GM19239 (cell line): ENCODE measurements at regions not wholly inside any gene's neighbourhood (a gene's known extent, or its start where the extent isn't known, plus 50 kb on each side); places are given as distances from the start of the nearest gene placed in this dataset.
"Not testable (repeated sequence)": the region's sequence is repeated elsewhere in the genome, so short reads cannot be mapped to it uniquely, and the experiment has no call there.

Source experiments
- DNase-seq: peaks from one replicate; pipeline ENCODE4 v3.0.0; 2011; ENCODE audit warnings: low spot score; ENCODE audit not compliant: insufficient read length
- FAIRE-seq: peaks from 2 replicates; lab custom pipeline; 2011; peaks lifted over from hg19 to GRCh38; lab: Jason Lieb, UNC

DNA sequence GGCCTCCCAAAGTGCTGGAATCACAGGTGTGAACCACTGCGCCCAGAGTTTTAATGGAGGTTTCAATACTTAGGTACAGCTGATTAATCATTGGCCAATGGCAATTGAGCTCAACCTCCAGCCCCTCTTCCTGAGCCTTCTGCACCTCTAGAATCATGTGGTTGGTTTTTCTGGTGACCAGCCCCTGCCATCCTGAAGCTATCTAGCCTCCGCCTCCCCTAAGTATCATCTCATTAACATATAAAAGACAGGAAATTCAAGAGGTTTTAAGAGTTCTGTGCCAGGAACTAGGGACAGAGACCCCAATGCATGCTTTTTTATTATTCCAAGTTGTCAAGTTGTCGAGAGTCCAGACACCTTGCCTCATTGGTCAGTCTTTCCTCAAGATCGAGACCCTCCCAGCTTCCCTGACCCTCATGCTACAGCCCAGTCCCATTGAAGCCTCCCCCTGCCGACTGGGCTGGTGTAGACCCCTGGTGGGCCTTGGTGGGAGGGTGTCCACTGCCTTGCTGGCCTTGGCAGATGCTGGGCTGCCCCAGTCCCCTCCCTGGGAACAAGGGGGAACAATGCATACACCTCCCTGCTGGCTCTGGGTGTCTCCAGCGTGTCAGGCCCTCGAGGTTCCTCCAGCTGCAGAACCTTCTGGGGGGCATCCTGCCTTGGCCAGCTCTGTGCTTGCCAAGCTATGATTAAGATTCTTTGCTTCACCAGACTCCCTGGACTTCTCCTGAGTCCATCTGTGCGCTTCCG, 148.0 kb downstream of the CTTN start:
- no peak for DNase-seq
- FAIRE-seq: no peak

DNA sequence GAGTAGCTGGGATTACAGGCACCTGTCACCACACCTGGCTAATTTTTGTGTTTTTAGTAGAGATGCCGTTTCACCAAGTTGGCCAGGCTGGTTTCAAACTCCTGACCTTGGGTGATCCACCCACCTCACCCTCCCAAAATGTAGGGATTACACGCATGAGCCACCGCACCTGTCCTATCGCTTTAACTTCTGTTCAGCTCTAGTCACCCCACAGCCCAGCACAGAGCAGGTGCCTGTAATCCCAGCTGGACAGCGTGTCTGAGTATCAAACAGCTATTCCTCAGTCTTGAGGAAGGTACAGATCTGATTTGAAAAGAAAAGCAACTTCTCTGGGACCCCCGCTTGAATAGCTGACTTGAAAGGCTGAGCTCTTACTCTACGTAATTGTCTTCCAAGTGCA, 149.1 kb downstream of the CTTN start:
- no peak for DNase-seq
- FAIRE-seq: no peak

DNA sequence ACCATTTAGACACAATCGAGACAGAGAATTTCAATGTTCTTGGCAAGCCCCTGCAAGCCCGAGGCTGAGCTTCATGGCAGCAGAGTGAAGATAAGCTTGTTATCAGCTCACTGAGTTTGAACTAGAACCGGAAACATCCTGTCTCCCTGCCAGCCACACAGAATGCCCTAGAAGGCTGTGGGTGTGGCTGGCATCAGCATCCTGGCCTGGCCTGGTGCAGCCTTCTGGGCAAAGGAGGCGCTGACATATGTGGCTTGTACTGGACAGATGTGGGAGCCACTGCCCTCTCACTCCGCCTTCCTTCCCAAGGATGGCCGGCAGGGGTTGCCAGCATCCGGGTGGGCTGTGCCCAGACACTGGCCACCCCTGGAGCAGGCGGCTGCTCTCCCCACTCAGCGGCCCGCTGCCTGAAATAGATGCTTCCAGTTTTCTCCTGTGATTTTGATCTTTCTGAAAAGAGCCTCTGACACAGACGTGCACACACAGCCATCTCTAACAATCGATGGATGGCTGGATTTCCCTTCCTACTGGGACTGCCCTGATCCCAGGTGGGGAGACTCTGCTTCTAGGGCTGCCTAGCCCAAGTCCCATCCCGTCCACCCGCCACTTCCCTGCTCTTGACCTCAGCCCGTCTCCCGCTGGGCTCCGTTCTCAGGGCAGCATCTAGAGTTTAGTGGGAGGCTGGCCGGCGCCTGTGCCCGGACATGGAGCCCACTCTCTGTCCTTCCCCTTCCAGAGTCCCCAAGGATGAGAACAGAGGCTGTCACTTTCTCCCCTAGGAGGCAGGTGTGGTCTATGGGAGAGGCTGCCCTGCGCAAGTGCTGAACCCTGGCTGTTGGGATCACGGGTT, 149.7 kb downstream of the CTTN start:
- DNase-seq (no peak), FAIRE-seq (no peak)

DNA sequence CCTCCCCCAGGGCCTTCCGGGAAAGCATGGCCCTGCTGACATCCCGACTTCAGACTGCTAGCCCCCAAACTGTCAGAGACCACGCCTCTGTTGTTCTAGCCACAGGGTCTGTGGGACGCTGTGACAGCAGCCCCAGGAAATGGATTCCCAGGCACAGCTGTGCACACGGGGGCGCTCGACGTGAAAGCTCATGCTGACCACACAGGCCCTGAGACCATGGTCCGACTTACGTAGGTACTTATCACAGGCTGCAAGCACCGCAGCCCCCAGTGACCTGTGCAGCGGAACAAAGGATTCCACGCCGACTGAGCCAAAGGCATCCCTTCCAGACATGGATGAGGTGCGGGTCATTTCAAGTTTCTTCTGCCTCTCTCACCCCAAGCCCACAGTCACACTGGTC, 150.6 kb downstream of the CTTN start:
- DNase-seq (no peak), FAIRE-seq (no peak)

DNA sequence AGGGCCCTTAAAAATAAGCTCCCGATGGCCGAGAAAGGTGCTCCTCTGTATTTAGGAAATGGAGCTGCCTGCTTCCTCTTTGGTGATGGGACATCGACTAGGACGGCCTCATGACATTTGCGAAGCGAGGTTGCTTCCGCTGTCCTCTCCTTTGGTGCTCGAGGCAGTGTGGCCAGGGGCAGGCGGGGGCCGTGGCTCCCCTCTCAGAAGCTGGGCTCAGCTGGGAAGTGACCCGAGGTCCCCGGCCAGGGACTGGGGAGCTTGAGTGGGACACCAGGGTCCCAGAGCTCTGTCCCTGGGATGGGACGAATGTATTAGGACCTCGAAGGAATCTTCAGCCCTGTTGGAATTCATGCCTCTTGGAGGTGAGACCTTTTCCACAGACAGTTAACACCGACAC, 151.1 kb downstream of the CTTN start:
- no peak for DNase-seq
- FAIRE-seq: no peak

DNA sequence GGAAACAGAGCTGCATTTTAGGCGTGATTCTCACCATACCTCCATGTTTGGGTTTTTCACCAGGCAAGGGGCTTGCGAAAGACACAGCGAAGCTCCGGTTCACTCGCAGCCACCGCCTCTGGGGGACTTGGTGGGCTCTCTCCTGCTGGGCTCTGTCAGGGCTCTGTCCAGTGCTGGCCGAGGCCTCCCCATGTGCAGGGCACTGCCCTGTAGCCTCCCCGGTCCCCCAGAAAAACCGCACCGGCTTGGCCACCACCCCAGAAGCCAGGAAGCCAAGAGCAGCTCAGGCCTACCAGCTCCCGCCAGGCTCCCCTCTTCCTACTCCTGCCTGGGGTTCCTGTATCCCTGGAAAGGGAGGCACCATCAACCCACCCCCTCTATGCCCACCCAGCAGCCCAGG, 151.5 kb downstream of the CTTN start:
- DNase-seq (no peak), FAIRE-seq (no peak)

DNA sequence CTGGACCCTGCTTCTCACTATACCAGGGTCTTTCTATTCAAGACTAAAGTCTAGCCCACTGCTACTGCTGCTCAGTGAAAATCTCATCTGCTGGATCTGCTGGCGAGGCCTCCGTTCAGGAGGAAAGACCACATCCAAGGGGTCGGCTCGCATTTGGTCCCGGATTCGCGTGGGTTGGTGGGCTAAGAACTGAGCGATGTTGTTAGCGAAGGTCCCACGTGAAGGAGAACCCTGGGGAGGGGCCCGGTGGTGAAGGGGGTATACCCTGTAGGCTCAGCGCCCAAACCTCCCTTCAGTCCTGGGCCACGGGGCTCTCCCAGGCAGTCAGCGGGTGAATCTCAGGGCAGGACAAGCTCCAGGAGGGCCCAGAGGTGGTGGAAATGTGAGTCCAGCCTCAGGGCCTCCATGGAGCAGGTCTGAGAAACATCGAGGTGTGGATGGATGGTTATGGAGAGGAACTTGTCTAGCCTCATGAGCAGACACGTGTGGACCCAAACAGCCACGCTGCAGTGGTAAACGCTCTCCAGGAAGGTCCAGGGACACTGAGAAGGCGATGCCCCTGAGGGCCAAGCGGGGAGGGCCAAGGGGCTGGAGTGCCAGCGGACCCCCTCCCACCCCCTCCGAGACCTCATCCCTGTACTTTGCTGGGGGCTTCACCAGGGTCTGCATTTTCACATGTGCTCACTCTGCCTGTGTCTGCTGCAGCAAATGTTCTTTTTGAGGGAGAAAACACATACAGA, 152.3 kb downstream of the CTTN start:
- DNase-seq (no peak), FAIRE-seq (no peak)

DNA sequence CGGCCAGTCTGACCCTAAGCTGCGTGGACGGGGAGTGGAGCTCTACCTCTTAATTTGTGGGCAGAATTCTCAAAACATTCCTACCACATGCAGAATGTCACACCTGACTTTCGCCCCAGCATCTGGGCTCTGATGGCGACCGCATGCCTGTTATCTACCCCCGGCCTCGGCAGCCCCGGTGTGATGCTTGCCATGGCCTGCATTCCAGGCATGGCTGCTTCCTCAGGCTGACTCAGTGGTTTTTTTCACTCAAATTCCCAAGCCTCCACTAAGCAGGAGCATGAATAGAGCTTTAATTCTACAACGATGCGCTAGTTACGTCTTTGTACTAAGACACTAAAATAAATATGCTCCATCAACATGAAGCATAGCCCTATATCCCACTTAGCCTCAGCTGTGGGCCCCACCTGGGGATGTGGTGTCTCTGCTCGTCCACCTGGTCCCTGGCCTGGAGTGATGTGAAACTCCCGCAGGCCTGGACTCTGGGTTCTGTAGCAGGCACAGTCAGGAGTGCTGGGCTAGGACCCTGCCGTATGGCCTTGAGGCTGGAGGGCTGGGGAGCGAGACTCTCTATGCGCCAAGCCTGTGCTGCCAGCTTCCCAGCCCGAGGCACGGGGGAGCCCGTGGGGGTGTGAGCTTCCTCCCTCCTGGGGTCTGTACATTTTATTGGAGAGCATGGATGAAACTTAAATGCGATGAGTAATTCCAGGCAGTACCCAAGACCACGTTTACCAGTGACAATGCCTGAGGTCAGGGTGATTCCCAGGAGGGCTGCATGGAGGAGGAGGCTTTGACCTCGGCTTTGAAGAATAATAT, 153.2 kb downstream of the CTTN start:
- DNase-seq: no peak

DNA sequence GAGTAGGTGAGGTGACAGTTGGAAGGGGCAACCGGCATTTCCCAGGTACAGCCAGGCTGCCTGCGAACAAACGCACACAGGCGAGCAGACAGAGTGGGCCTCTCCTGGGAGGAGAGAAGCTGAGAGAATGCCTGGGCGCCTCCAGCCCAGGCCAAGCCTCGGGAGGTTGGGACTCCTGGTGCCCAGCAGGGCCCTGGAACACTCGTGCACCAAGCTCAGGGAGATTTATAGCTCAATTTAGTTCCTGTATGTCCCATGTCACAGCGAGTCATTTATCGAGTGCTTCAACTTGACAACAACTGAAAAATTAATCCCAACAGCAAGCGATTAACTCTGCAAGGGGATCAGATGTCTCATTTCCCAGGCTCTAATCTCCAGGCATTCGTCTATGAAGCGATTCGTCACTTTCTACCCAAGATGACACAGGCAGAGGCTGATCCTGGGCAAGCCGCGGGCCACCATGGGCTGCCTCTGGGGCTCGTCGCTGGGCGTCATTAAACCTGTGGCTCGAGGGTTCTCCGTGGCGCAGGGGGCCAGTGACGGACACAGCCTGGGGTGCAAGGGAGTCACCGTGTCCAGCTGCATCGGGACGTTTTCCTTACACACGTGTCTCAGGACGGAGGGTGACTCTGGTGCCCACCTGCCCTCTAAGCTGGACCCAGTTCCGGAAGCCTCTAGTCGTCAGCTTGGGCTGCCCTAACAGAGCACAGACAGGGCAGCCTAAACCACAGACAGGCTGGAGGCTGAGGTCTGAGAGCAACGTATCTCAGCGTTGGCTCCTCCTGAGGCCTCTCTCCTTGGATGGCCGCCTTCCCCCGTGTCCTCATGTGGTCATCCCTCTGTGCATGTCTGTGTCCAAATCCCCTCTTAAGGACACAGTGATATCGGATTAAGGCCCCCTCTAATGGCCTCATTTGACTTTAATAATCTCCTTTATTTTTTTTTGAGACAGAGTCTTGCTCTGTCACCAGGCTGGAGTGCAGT, 154.1 kb downstream of the CTTN start:
- no peak for FAIRE-seq
- DNase-seq: no peak

More for the DNA sequence above, 153.2 kb downstream of the CTTN start:
- FAIRE-seq: no peak

DNA sequence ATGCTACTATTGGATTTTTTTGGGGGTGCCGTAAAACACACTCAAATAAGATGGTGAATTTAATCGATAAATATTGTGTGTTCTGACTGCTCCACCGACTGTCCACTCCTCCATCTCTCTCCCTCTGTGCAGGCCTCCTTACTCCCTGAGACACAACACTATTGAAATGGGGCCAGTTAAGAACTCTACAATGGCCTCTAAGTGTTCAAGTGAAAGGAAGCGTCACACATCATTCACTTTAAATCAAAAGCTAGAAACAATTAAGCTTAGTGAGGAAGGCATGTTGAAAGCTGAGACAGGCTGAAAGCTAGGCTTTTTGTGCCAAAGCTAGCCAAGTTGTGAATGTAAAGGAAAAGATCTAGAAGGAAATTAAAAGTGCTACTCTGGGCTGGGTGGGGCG, 156.7 kb downstream of the CTTN start:
- DNase-seq (no peak), FAIRE-seq (no peak)

DNA sequence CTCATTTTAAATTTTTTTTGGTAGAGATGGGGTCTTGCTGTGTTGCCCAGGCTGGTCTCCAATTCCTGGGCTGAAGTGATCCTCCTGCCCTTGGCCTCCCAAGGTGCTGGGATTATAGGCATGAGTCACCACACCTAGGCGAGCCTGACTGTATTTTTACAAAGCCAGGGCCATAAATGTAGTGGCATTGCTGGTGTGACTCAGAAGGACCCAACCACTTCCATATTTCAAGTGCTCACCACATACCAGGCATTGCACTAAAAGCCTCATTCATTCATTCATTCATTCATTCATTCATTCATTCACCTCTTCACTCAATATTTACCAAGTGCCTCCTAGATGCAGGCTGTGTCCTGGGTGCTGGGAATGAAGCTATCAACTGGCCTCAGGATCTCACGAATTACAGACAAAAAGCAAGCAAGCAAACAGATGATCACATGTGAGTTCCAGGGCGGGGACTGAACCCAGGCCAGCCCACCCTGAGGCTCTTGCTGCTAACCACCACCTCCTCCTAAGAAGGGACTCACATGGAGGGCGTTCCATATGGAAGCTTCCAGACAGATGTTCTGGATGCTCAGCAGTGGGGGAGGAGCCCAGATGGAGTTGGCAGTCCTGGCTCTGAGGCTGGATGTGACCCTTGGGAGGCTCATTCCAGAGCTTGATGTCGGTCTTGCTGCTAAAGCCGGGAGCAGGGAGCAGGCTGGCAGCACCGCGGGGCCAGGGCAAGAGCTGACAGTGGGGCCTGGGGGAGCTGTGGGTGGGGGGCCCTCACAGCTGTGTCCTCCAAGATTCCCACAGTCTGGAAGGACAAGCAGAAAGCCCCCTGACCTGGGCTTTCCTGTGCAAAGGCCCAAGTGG, 158.8 kb downstream of the CTTN start:
- no peak for DNase-seq
- FAIRE-seq: no peak

DNA sequence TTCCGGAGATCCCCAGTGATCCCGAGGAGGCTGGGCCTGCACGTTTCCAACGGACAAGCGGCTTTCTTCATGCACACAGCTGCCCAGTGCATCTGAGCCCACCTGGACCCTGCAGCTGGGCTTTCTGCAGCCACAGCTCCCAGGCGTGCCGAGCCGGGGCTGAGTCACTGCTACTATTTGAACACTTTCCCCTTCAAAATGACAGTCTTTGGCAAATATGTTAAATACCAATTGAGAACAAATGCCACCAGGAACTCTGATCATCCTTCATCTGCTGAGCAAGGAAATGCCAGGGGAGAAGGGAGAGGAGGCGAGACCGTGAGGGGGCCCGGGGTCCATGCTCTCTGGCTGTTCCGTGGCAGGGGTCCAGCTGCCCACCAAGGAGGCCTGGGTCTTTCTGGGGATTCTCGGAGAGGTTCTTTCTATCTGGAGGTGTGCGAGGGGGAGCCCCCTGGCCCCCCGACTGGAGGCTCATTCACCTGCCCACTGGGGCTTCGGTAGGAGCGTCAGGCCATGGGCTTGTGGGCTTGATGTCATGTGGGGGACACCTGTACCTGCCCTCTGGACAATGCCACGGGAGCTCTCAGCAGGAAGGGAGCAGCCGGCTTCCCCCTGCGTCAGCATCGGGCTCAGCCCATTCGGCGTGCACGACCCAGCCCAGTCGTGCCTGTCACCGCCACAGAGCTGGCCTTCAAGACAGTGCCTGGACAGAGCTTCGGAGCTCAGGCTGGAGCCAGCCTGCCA, 159.6 kb downstream of the CTTN start:
- FAIRE-seq: no peak
- no peak for DNase-seq

DNA sequence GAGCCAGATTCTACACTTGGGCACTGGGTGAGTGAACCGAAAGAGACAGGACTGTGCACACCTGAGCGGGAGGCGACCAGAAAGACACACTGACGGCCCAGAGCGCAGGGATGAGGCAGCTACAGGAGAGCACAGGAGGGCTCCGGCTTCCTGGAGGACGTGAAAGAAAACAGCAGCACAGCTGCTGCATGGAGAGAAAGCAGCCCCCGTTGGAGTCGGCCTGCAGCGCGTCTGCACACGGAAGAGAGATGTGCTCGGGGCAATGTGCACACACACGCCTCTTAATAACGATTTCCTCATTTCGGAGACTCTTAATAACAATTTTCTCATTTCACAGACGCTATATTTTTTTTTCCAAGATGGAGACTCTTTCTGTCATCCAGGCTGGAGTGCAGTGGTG, 160.4 kb downstream of the CTTN start:
- DNase-seq (no peak), FAIRE-seq (no peak)

DNA sequence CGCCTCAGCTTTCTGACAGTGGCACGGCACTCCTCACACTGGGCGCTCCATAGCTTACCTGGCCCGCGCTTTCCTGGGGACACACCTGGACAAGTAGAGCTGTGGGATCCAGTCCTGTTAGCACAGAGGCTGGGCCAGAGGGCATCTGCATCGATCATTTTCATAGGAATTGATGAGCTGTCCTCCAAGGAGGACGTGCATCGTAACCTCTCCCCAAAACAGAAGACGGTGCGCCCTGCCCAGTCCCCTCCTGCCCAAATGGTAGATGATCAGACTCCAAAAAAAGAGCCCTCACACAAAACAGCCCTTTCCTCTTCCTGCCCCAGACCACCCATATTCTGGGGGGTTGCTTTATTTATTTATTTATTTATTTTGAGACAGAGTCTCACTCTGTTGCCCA, 161.2 kb downstream of the CTTN start:
- FAIRE-seq (no peak), DNase-seq (no peak)

DNA sequence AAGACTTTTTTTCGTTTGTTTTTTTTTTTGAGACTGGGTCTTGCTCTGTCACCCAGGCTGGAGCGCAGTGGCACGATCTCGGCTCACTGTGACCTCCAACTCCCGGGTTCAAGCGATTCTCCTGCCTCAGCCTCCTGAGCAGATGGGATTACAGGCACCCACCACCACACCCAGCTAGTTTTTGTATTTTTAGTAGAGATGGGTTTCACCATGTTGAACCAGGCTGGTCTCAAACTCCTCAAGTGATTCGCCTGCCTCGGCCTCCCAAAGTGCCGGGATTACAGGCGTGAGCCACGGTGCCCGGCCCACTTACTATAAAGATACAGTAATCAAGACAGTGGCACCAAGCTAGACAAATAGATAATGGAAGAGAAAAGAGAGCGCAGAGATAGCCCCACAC, 162.3 kb downstream of the CTTN start:
- FAIRE-seq, DNase-seq: not testable (repeated sequence)

DNA sequence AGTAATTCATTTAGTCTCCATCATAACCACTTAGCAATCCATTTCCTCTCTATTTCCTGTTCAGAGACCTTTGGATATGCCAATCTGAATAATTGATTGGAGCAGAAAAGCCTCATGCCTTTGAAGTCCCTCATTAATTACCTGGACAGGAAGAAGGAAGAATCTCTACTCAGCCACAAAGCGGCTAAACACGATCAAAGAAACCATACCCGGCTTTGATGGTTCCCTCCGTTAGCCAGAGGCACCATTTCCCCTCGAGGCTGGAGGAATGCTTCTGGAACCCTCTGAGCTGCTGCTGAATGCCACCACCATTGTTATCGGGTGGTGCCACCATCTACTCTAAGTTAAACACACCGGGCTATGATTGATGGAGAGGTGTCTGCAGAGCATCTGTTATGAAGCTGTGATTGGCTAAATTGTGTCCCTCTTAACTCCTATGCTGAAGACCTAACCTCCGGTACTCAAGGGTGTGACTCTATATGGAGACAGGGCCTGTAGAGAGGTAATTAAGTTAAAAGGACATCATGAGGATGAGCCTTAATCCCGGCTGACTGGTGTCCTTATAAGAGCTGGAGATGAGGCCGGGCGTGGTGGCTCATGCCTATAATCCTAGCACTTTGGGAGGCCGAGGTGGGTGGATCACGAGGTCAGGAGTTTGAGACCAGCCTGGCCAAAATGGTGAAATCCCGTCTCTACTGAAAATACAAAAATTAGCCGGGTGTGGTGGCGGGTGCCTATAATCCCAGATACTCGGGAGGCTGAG, 168.6 kb downstream of the CTTN start:
- FAIRE-seq (no peak), DNase-seq (no peak)

DNA sequence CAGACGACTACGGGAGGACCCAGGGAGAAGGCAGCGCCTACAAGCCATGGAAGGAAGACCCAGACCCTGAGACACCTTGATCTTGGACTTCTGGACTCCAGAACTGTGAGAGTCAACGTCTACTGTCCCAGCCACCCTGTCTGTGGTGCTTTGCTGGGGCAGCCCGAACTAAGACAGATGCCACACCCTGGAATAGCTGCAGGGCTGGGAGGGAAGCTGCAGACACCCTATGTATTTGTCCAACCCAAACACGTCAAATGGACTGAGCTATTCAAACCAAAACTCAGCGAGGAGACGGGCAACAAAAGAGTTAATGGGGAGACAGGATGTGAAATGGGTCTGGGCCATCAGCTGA, 169.3 kb downstream of the CTTN start:
- no peak for DNase-seq
- FAIRE-seq: no peak
